ENCODE measurements at regions not wholly inside any gene's neighbourhood (a gene's known extent, or its start where the extent isn't known, plus 50 kb on each side); places are given as distances from the start of the nearest gene placed in this dataset.

DNA sequence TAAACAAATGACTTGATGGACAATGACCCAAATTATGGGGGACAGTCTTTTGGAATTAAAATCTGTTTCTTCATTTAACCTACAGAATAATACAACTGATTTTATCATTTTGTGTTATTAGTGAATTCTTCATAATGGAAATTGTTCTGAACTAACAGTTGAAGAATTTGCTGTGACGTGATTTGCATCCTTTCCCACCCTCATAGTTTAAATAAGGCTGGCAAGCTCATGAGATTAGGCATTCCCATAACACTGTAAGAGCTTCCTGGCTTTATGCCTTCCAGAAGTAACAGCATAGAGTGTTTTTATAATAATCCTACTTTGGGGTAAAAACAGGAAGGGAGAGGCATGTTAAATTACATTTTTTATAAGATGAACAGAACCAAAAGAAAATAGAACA, 95.7 kb downstream of the ATP6V1G3 start:
- peak overlapping the region; percentile 25 for H3K4me2 ChIP-seq (ENCODE audit: control insufficient read depth, extremely low read depth, insufficient read depth, low read depth, low read length)
- FAIRE-seq: no peak

GRCh38 chr1:198443365-198444233, 96.9 kb downstream of the ATP6V1G3 start:
- Histone ChIP-seq H3K4me3 (ENCODE audit: control insufficient read depth in 2 of 3, extremely low read depth in 1 of 3, insufficient read depth in 2 of 3, low read depth in 1 of 3, low read length in 3 of 3) (peak overlapping the region in 2 of 3 experiments; percentile 9 to 28), H3K79me2 (ENCODE audit: control insufficient read depth, insufficient read depth, low read length) (no peaks in the 10 kb centered on the region), H2AFZ (ENCODE audit: control insufficient read depth, low read length) (peak overlapping the region; percentile 27), H3K9me1 (ENCODE audit: control insufficient read depth, extremely low read depth, insufficient read depth, low read length) (no peaks in the 10 kb centered on the region), H3K4me1 (ENCODE audit: control insufficient read depth, extremely low read depth, insufficient read depth, low read length) (peaks cover 30% of the 10 kb centered on the region), H3K9ac (ENCODE audit: control insufficient read depth, extremely low read depth, insufficient read depth, low read length) (peak overlapping the region; percentile 5), H4K20me1 (ENCODE audit: control insufficient read depth, extremely low read depth, insufficient read depth, low read length) (no peaks in the 10 kb centered on the region), H3K27me3 (ENCODE audit: control insufficient read depth, extremely low read depth, insufficient read depth, low read length) (no peaks in the 10 kb centered on the region), H3K27ac (ENCODE audit: control insufficient read depth, insufficient read depth, low read length) (peak overlapping the region; percentile 83), H3K4me2 (ENCODE audit: control insufficient read depth, extremely low read depth, insufficient read depth, low read depth, low read length) (peak overlapping the region; percentile 76), H3K36me3 (ENCODE audit: control insufficient read depth in 2 of 2, extremely low read depth in 1 of 2, insufficient read depth in 2 of 2, low read length in 2 of 2) (no peaks in the 10 kb centered on the region), H3K9me3 (ENCODE audit: control insufficient read depth, low read depth, low read length) (no peaks in the 10 kb centered on the region)
- FAIRE-seq: peak; percentile 100
- TF ChIP-seq, protein P1, sequence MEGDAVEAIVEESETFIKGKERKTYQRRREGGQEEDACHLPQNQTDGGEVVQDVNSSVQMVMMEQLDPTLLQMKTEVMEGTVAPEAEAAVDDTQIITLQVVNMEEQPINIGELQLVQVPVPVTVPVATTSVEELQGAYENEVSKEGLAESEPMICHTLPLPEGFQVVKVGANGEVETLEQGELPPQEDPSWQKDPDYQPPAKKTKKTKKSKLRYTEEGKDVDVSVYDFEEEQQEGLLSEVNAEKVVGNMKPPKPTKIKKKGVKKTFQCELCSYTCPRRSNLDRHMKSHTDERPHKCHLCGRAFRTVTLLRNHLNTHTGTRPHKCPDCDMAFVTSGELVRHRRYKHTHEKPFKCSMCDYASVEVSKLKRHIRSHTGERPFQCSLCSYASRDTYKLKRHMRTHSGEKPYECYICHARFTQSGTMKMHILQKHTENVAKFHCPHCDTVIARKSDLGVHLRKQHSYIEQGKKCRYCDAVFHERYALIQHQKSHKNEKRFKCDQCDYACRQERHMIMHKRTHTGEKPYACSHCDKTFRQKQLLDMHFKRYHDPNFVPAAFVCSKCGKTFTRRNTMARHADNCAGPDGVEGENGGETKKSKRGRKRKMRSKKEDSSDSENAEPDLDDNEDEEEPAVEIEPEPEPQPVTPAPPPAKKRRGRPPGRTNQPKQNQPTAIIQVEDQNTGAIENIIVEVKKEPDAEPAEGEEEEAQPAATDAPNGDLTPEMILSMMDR (optimal IDR thresholded peaks at IDR 0.05 in 1 of 3, IDR thresholded peaks at IDR 0.05 in 1 of 3, conservative IDR thresholded peaks at IDR 0.05 in 1 of 3; ENCODE audit: extremely low read depth in 1 of 3, insufficient read depth in 2 of 3, low read length in 3 of 3): no peak
- no peak for TF ChIP-seq EZH2 (IDR thresholded peaks at IDR 0.05; ENCODE audit: low read length)
- dilution Hi-C loops (cut with MboI; ENCODE audit: extremely low pct_ligation_motif_present, low sequenced_read_pairs): no loop called here
- DNase-seq (ENCODE audit: low read depth, low spot score): peak; percentile 84

More for the DNA sequence above, 95.7 kb downstream of the ATP6V1G3 start:
- Histone ChIP-seq H3K79me2 (ENCODE audit: control insufficient read depth, insufficient read depth, low read length) (no peaks in the 10 kb centered on the region), H3K9ac (ENCODE audit: control insufficient read depth, extremely low read depth, insufficient read depth, low read length) (no peak overlapping the region), H4K20me1 (ENCODE audit: control insufficient read depth, extremely low read depth, insufficient read depth, low read length) (no peaks in the 10 kb centered on the region), H3K9me3 (ENCODE audit: control insufficient read depth, low read depth, low read length) (no peaks in the 10 kb centered on the region), H3K27ac (ENCODE audit: control insufficient read depth, insufficient read depth, low read length) (peak overlapping the region; percentile 83), H3K27me3 (ENCODE audit: control insufficient read depth, extremely low read depth, insufficient read depth, low read length) (no peaks in the 10 kb centered on the region), H2AFZ (ENCODE audit: control insufficient read depth, low read length) (peak overlapping the region; percentile 63), H3K9me1 (ENCODE audit: control insufficient read depth, extremely low read depth, insufficient read depth, low read length) (no peaks in the 10 kb centered on the region), H3K4me3 (ENCODE audit: control insufficient read depth in 2 of 3, extremely low read depth in 1 of 3, insufficient read depth in 2 of 3, low read depth in 1 of 3, low read length in 3 of 3) (no peak overlapping the region), H3K36me3 (ENCODE audit: control insufficient read depth in 2 of 2, extremely low read depth in 1 of 2, insufficient read depth in 2 of 2, low read length in 2 of 2) (no peaks in the 10 kb centered on the region), H3K4me1 (ENCODE audit: control insufficient read depth, extremely low read depth, insufficient read depth, low read length) (peaks cover 36% of the 10 kb centered on the region)
- dilution Hi-C loops (cut with MboI; ENCODE audit: extremely low pct_ligation_motif_present, low sequenced_read_pairs): no loop called here
- TF ChIP-seq, protein P1 (optimal IDR thresholded peaks at IDR 0.05 in 1 of 3, IDR thresholded peaks at IDR 0.05 in 1 of 3, conservative IDR thresholded peaks at IDR 0.05 in 1 of 3; ENCODE audit: extremely low read depth in 1 of 3, insufficient read depth in 2 of 3, low read length in 3 of 3): no peak
- no peak for TF ChIP-seq EZH2 (IDR thresholded peaks at IDR 0.05; ENCODE audit: low read length)
- DNase-seq (ENCODE audit: low read depth, low spot score): no peak
